ENCODE measurements at regions not wholly inside any gene's neighbourhood (a gene's known extent, or its start where the extent isn't known, plus 50 kb on each side); places are given as distances from the start of the nearest gene placed in this dataset.

GRCh38 chr3:124605781-124606579, 124.3 kb upstream of the UMPS start:
- H3K4me1 ChIP-seq: no peaks in the 10 kb centered on the region
- intact Hi-C loops (cut with DNase I; ENCODE audit: low total_unique reads): no loop called here
- no peaks in the 10 kb centered on the region for H3K36me3 ChIP-seq
- no peaks in the 10 kb centered on the region for H3K9me3 ChIP-seq
- no peaks in the 10 kb centered on the region for H3K27me3 ChIP-seq
- H3K27ac ChIP-seq: no peak overlapping the region
- TF ChIP-seq POLR2AphosphoS5 (IDR thresholded peaks at IDR 0.05) (no peak), POLR2A (IDR thresholded peaks at IDR 0.05) (no peak), CTCF (IDR thresholded peaks at IDR 0.05) (no peak)
- DNase-seq (ENCODE audit: low spot score in 2 of 2): no peak
- no peak overlapping the region for H3K4me3 ChIP-seq

GRCh38 chr3:124607163-124607562, 123.1 kb upstream of the UMPS start:
- no peaks in the 10 kb centered on the region for H3K9me3 ChIP-seq
- no peaks in the 10 kb centered on the region for H3K4me1 ChIP-seq
- TF ChIP-seq CTCF (IDR thresholded peaks at IDR 0.05) (no peak), POLR2AphosphoS5 (IDR thresholded peaks at IDR 0.05) (no peak), POLR2A (IDR thresholded peaks at IDR 0.05) (no peak)
- H3K36me3 ChIP-seq: no peaks in the 10 kb centered on the region
- intact Hi-C loops (cut with DNase I; ENCODE audit: low total_unique reads): no loop called here
- H3K27me3 ChIP-seq: no peaks in the 10 kb centered on the region
- H3K27ac ChIP-seq: no peak overlapping the region
- H3K4me3 ChIP-seq: no peak overlapping the region
- DNase-seq (ENCODE audit: low spot score in 2 of 2): no peak

GRCh38 chr3:124609402-124609801, 120.8 kb upstream of the UMPS start:
- DNase-seq (ENCODE audit: low spot score in 2 of 2): no peak
- Histone ChIP-seq H3K4me3 (no peak overlapping the region), H3K9me3 (no peaks in the 10 kb centered on the region), H3K4me1 (no peaks in the 10 kb centered on the region), H3K27me3 (no peaks in the 10 kb centered on the region), H3K27ac (no peak overlapping the region), H3K36me3 (no peaks in the 10 kb centered on the region)
- intact Hi-C loops (cut with DNase I; ENCODE audit: low total_unique reads): no loop called here
- no peak for TF ChIP-seq POLR2AphosphoS5 (IDR thresholded peaks at IDR 0.05)
- TF ChIP-seq POLR2A (IDR thresholded peaks at IDR 0.05): no peak
- no peak for TF ChIP-seq CTCF (IDR thresholded peaks at IDR 0.05)

DNA sequence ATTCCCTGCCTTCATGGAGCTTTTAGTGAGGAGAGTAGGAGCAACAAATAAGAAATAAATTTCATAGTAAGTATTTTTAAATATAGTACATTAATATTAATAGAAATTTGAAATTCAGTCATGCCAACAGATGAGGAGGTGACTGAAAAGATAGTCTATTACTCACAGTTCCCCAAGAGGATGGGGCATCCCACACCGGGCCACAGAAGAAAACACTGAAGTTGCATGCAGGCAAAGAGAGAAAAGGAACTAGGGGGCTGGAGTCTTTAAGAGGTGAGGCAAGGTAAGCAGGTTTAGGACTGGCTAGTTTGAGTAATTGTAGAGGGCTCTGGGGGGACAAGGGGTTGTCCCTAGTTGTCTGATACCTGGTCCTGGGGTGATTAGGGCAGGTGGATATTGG, 120.1 kb upstream of the UMPS start:
- no peaks in the 10 kb centered on the region for H3K9me3 ChIP-seq
- intact Hi-C loops (cut with DNase I; ENCODE audit: low total_unique reads): no loop called here
- no peaks in the 10 kb centered on the region for H3K4me1 ChIP-seq
- TF ChIP-seq POLR2A (IDR thresholded peaks at IDR 0.05): no peak
- no peak for TF ChIP-seq CTCF (IDR thresholded peaks at IDR 0.05)
- no peak for TF ChIP-seq POLR2AphosphoS5 (IDR thresholded peaks at IDR 0.05)
- H3K27ac ChIP-seq: no peak overlapping the region
- no peak overlapping the region for H3K4me3 ChIP-seq
- H3K36me3 ChIP-seq: no peaks in the 10 kb centered on the region
- H3K27me3 ChIP-seq: no peaks in the 10 kb centered on the region
- DNase-seq (ENCODE audit: low spot score in 2 of 2): no peak

DNA sequence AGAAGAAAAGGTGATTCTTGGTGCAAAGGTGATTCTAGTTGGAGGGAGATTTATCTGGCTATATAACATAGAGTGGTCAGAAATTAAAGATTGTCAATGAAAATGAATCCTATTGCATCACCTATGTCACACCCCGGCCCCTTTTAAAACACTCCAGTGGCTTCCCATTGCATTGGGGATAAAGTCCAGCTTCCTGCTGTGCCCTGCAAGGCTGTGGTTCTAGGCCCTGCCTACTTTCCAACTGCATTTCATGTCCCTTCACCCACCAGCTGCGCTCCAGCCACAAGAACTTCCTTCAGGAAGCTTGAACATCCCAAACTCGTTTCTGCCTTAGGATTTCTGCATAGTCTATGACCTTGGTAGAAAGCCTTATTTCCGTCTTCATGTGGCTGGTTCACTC, 118.7 kb upstream of the UMPS start:
- Histone ChIP-seq H3K4me3 (no peak overlapping the region), H3K4me1 (no peaks in the 10 kb centered on the region), H3K36me3 (no peaks in the 10 kb centered on the region), H3K9me3 (no peaks in the 10 kb centered on the region), H3K27ac (no peak overlapping the region), H3K27me3 (no peaks in the 10 kb centered on the region)
- intact Hi-C loops (cut with DNase I; ENCODE audit: low total_unique reads): no loop called here
- no peak for DNase-seq (ENCODE audit: low spot score in 2 of 2)
- TF ChIP-seq POLR2AphosphoS5 (IDR thresholded peaks at IDR 0.05) (no peak), CTCF (IDR thresholded peaks at IDR 0.05) (no peak), POLR2A (IDR thresholded peaks at IDR 0.05) (no peak)
